BLaER1 (cell line): ENCODE measurements at regions not wholly inside any gene's neighbourhood (a gene's known extent, or its start where the extent isn't known, plus 50 kb on each side); places are given as distances from the start of the nearest gene placed in this dataset.

Experiments
- H3K27ac ChIP-seq: shearing (Covaris generic); formaldehyde crosslinking; 2 replicates; pipeline ENCODE4 v1.8.1; 2022
- H3K27me3 ChIP-seq: shearing (Covaris generic); formaldehyde crosslinking; 2 replicates; pipeline ENCODE4 v1.8.1; 2022
- H3K36me3 ChIP-seq: shearing (Covaris generic); formaldehyde crosslinking; 2 replicates; pipeline ENCODE4 v1.8.1; 2022
- H3K4me1 ChIP-seq: shearing (Covaris generic); formaldehyde crosslinking; 2 replicates; pipeline ENCODE4 v1.8.1; 2022
- H3K4me2 ChIP-seq: shearing (Covaris generic); formaldehyde crosslinking; 2 replicates; pipeline ENCODE4 v1.8.1; 2022
- H3K4me3 ChIP-seq: shearing (Covaris generic); formaldehyde crosslinking; 2 replicates; pipeline ENCODE4 v1.8.1; 2022
- H3K9ac ChIP-seq: shearing (Covaris generic); formaldehyde crosslinking; 2 replicates; pipeline ENCODE4 v1.8.1; 2022
- H3K9me3 ChIP-seq: shearing (Covaris generic); formaldehyde crosslinking; 2 replicates; pipeline ENCODE4 v1.8.1; 2022
- H4K20me1 ChIP-seq: shearing (Covaris generic); formaldehyde crosslinking; 2 replicates; pipeline ENCODE4 v1.8.1; 2022
- Cebpa-rat ChIP-seq: shearing (Covaris generic); IDR thresholded peaks from 2 replicates; pipeline ENCODE4 v1.8.1; 2022

DNA sequence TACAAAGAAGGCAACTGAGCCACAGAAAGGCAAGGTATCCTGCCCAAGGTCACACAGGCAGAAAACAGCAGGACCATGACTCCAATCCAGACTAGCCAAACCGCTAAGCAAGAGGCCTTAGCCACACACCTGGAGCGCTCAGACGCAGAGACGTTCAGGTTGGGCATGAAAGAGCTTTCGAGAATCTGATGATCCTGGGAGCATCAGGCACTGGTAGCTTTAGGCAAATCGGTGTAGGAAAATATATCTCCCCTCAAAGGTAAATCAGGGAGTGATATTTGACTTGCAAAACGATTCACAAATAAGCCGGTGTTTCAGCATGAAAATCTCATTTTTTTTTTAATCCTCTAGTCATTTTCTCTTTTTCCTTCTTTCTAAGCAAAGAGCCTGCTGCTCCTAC, 279.0 kb downstream of the MRTFB start:
- Histone ChIP-seq H3K36me3 (no peaks in the 10 kb centered on the region), H3K4me2 (no peak overlapping the region), H3K9ac (no peak overlapping the region), H3K27ac (no peak overlapping the region), H3K4me3 (no peak overlapping the region), H3K27me3 (no peaks in the 10 kb centered on the region), H3K4me1 (peaks cover 9% of the 10 kb centered on the region), H4K20me1 (no peaks in the 10 kb centered on the region), H3K9me3 (no peaks in the 10 kb centered on the region)
- no peak for TF ChIP-seq Cebpa-rat

DNA sequence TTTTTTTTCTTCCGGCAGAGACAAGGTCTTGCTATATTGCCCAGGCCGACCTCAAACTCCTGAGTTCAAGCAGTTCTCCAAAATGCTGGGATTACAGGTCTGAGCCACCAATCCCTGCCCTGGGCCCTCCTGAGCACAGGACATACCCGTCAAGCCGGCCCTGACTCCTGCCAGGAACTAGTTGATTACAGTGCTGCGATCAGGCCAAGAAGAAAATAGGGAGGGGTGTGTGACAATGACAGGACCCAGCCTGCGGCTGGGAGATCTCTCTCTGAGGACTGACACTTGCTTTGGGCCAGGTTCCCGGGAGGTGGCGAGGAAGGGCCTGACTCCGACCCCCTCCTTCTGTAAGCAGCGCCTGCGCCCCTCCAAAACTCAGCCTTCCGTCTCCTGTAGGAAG, 276.6 kb downstream of the MRTFB start:
- Histone ChIP-seq H3K27ac (no peak overlapping the region), H4K20me1 (no peaks in the 10 kb centered on the region), H3K9me3 (peaks cover 7% of the 10 kb centered on the region; the same call in 1 of the 2 replicates), H3K4me1 (peaks cover 6% of the 10 kb centered on the region), H3K4me3 (no peak overlapping the region), H3K36me3 (no peaks in the 10 kb centered on the region), H3K9ac (no peak overlapping the region), H3K4me2 (no peak overlapping the region), H3K27me3 (no peaks in the 10 kb centered on the region)
- no peak for TF ChIP-seq Cebpa-rat

DNA sequence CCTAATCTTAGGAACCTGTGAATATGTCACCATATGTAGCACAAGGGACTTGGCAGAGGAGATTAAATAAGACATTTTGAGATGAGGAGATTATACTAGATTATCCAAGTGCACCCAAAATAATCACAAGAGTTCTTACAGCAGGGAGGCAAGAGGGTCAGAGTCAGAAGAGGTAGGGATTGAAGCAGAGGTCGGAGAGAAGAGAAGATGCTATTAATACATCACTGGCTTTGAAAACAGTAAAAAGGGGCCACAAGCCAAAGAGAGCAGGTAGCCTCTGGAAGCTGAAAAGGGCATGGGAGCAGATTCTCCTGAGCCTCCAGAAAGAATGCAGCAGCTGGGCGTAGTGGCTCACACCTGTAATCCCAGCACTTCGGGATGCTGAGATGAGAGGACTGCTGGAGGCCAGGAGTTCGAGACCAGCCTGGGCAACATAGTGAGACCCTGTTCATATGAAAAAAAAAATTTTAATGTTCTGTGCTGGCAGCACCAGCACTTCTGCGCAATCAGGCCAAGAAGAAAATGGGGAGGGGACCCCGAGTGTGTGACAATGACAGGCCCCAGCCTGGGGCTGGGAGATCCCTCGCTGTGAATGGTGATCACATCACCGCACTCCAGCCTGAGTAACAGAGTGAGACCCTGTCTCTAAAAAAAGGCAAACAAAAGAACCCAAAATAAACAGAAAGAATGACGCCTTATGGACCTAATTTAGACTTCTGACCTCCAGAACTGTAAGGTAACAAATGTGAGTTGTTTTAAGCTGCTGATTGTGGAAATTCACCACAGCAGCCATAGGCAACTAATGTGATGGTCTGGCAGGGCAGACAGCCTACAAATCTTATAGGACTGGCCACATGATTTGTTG, 275.4 kb downstream of the MRTFB start:
- no peaks in the 10 kb centered on the region for H4K20me1 ChIP-seq
- no peak overlapping the region for H3K27ac ChIP-seq
- H3K4me2 ChIP-seq = no peak overlapping the region
- H3K4me1 ChIP-seq = peaks cover 6% of the 10 kb centered on the region
- no peak overlapping the region for H3K9ac ChIP-seq
- H3K27me3 ChIP-seq = no peaks in the 10 kb centered on the region
- H3K9me3 ChIP-seq = peaks cover 18% of the 10 kb centered on the region
- H3K36me3 ChIP-seq = no peaks in the 10 kb centered on the region
- no peak for TF ChIP-seq Cebpa-rat
- H3K4me3 ChIP-seq = no peak overlapping the region

DNA sequence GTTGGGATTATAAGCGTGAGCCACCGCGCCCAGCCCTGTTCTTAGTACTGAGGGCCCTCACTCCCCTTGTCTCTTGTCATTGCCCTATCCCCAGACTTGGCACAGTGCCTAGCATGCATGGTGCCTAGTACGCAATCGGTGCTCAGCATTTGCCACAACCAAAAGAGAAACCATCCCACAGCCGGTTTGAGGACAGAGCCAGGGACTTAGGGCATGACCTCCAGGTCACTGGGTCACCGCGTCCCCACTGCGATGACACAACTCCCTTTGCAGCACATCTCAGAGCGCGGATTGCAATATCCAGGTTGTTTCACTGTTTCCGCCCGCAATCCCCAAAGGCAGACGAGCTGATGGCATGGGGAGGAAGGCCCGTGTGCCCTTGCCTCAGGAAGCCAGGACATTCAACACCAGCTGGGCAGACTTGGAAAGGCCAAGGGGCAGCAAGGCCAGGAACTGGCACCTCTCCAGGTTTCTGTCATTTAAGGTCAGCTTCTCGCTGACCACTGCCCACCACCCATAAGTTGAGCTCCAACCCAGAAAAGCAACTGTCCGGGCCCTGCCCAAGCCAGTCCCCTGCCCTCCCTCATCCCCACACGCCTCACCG, 274.5 kb downstream of the MRTFB start:
- H3K4me1 ChIP-seq = peaks cover 6% of the 10 kb centered on the region
- TF ChIP-seq Cebpa-rat = no peak
- H3K9me3 ChIP-seq = peaks cover 27% of the 10 kb centered on the region
- no peak overlapping the region for H3K9ac ChIP-seq
- no peak overlapping the region for H3K27ac ChIP-seq
- H3K36me3 ChIP-seq = no peaks in the 10 kb centered on the region
- no peak overlapping the region for H3K4me3 ChIP-seq
- H4K20me1 ChIP-seq = no peaks in the 10 kb centered on the region
- no peaks in the 10 kb centered on the region for H3K27me3 ChIP-seq
- H3K4me2 ChIP-seq = no peak overlapping the region

DNA sequence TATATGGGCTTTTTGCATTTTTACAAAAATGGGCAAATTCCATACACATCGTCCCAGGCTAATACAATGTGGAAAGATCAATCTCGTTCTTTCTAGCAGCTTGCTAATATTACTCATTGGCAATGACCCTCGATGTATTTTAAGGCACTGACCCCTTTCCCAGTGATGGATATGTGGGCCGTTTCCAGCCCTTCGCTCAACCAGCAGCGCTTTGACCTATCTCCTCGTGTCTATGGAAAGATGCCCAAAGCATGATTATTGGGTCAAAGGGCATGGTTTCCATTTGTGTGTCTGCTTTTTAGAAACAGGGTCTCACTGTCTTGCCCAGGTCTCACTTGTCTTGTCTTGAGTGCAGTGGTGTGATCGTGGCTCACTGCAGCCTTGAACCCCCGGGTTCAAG, 273.8 kb downstream of the MRTFB start:
- TF ChIP-seq Cebpa-rat = no peak
- no peak overlapping the region for H3K4me3 ChIP-seq
- no peak overlapping the region for H3K4me2 ChIP-seq
- no peaks in the 10 kb centered on the region for H3K27me3 ChIP-seq
- H3K9ac ChIP-seq = no peak overlapping the region
- H4K20me1 ChIP-seq = no peaks in the 10 kb centered on the region
- H3K36me3 ChIP-seq = no peaks in the 10 kb centered on the region
- H3K4me1 ChIP-seq = peaks cover 6% of the 10 kb centered on the region; the same call in 1 of the 2 replicates
- H3K9me3 ChIP-seq = peaks cover 27% of the 10 kb centered on the region
- H3K27ac ChIP-seq = no peak overlapping the region

DNA sequence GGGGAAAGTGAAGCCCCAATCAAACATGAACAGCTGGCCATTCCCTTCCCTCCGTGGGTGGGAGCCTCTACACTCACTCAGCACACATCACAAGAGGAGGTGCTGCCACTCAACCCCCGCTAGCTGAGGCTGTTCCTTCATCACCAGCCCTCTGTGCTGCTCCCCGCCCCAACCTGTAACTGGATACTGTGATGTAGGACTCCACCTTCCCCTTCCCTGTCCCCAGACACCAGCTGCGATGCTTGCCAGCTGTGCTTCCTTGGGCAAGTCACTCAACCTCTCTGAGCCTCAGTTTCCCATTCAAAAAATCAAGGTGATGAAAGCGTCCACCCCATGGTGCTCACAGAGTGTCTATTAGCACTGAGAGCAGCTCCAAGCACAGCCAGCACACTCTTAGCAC, 273.2 kb downstream of the MRTFB start:
- TF ChIP-seq Cebpa-rat = no peak
- H3K36me3 ChIP-seq = no peaks in the 10 kb centered on the region
- no peak overlapping the region for H3K4me2 ChIP-seq
- no peak overlapping the region for H3K9ac ChIP-seq
- H3K9me3 ChIP-seq = peaks cover 27% of the 10 kb centered on the region
- no peaks in the 10 kb centered on the region for H3K27me3 ChIP-seq
- no peak overlapping the region for H3K27ac ChIP-seq
- H3K4me3 ChIP-seq = no peak overlapping the region
- H4K20me1 ChIP-seq = no peaks in the 10 kb centered on the region
- peaks cover 6% of the 10 kb centered on the region; the same call in 1 of the 2 replicates for H3K4me1 ChIP-seq

DNA sequence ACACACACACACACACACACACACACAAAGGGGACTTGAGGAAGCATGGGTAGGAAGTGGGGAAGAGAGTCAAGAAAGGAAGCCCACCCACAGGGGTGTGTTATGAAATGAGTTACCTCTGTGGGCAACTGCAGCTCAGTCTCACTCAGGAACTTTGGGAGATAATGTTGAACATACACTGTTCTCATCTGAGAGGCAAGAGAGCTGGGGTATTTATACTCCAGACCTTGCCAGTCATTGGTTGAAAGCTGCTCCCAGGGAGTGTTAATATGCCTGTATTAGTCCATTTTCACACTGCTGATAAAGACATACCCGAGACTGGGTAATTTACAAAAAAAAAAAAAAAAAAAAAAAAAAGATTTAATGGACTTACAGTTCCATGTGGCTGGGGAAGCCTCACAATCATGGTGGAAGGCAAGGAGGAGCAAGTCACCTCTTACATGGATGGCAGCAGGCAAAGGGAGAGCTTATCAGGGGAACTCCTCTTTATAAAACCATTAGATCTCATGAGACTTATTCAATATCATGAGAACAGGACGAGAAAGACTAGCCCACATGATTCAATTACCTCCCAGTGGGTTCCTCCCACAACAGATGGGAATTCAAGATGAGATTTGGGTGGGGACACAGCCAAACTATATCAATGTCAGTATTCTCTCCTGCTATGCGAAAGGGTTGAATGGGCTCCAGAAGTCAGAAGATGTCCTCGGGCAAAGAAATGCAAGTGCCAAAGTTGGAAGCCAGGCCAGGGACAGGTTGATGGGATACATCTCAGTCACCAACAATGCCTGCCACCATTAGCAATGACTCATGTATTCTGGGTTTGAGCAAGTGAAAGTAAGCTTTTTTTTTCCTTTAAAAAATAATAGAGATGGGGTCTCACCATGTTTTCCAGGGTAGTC, 270.5 kb downstream of the MRTFB start:
- H3K4me1 ChIP-seq = peaks cover 3% of the 10 kb centered on the region; the same call in 1 of the 2 replicates
- H4K20me1 ChIP-seq = no peaks in the 10 kb centered on the region
- no peak overlapping the region for H3K9ac ChIP-seq
- peaks cover 27% of the 10 kb centered on the region for H3K9me3 ChIP-seq
- no peak overlapping the region for H3K4me2 ChIP-seq
- no peak for TF ChIP-seq Cebpa-rat
- H3K36me3 ChIP-seq = no peaks in the 10 kb centered on the region
- H3K27me3 ChIP-seq = no peaks in the 10 kb centered on the region
- no peak overlapping the region for H3K27ac ChIP-seq
- H3K4me3 ChIP-seq = no peak overlapping the region

DNA sequence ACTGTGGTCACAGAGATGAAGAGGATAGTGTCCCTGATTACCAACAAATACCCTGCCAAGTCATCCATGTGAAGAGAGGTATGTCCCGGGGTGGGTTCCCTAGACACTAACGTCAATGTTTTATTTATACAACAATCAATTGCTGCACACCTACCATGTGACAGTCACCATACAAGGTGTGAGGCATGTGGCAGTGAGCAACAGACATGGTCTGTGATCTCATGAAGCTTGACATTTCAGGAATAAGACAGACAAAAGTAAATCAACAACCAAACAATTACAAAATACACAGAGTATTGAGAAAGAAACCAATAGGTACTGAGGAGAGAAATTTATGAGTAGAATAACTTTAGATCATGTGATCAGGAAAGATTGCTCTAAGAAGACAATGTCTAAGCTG, 268.6 kb downstream of the MRTFB start:
- Histone ChIP-seq H3K4me3 (no peak overlapping the region), H3K36me3 (no peaks in the 10 kb centered on the region), H3K9ac (no peak overlapping the region), H3K27ac (no peak overlapping the region), H3K4me2 (no peak overlapping the region), H3K4me1 (0 out of 2 replicates have a peak, but pooled peaks cover 7% of the 10 kb centered on the region), H3K27me3 (no peaks in the 10 kb centered on the region), H3K9me3 (peaks cover 31% of the 10 kb centered on the region), H4K20me1 (no peaks in the 10 kb centered on the region)
- no peak for TF ChIP-seq Cebpa-rat

DNA sequence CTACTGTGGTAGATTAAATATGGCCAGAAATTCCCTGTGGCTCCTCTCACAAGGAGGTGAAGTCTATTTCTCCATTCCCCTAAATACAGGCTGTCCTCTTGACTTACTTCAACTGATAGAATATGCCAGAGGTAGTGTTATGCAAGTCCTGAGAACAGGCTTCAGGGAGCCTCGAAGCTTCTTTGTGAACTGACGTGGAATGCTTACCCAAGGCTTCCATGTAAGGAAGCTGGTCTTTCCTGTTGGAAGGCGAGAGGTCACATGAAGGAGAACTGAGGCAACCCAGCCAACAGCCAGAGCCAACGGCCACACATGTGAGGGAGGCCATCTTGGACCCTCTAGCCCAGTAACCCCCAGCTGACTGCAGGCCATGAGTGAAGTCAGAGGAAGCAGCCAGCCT, 267.9 kb downstream of the MRTFB start:
- no peak for TF ChIP-seq Cebpa-rat
- H4K20me1 ChIP-seq = no peaks in the 10 kb centered on the region
- no peak overlapping the region for H3K4me3 ChIP-seq
- no peaks in the 10 kb centered on the region for H3K27me3 ChIP-seq
- H3K9me3 ChIP-seq = peaks cover 31% of the 10 kb centered on the region
- no peak overlapping the region for H3K9ac ChIP-seq
- H3K36me3 ChIP-seq = no peaks in the 10 kb centered on the region
- no peak overlapping the region for H3K27ac ChIP-seq
- no peak overlapping the region for H3K4me2 ChIP-seq
- H3K4me1 ChIP-seq = 0 out of 2 replicates have a peak, but pooled peaks cover 7% of the 10 kb centered on the region
